Loucy (cell line): ENCODE measurements at regions not wholly inside any gene's neighbourhood (a gene's known extent, or its start where the extent isn't known, plus 50 kb on each side); places are given as distances from the start of the nearest gene placed in this dataset.

Source experiments
- H2AFZ ChIP-seq: fragments of 200-600 bp; sonication (generic); 2 replicates; pipeline ENCODE4 v1.6.0; 2016; ENCODE audit warnings: antibody characterized with exemption, mild to moderate bottlenecking, low read length, moderate library complexity
- H3F3A ChIP-seq: fragments of 200-600 bp; 2 replicates; pipeline ENCODE4 v1.6.0; 2016; ENCODE audit warnings: antibody characterized with exemption, low read depth, mild to moderate bottlenecking
- H3K27me3 ChIP-seq: fragments of 200-600 bp; sonication (generic); 2 replicates; pipeline ENCODE4 v1.6.1; 2014; ENCODE audit warnings: low read length, mild to moderate bottlenecking; ENCODE audit not compliant: insufficient read depth, poor library complexity, severe bottlenecking
- H3K36me3 ChIP-seq: fragments of 200-600 bp; sonication (generic); 2 replicates; pipeline ENCODE4 v1.6.1; 2016; ENCODE audit warnings: low read length; ENCODE audit not compliant: insufficient read depth
- H3K4me1 ChIP-seq: fragments of 200-600 bp; sonication (generic); 2 replicates; pipeline ENCODE4 v1.5.1; 2014; ENCODE audit warnings: low read length, mild to moderate bottlenecking; ENCODE audit not compliant: insufficient read depth, poor library complexity, severe bottlenecking
- H3K4me2 ChIP-seq: fragments of 200-600 bp; sonication (generic); 2 replicates; pipeline ENCODE4 v1.6.0; 2014; ENCODE audit warnings: antibody characterized with exemption, low read length, low read depth, mild to moderate bottlenecking; ENCODE audit not compliant: poor library complexity, severe bottlenecking
- H3K4me3 ChIP-seq: fragments of 200-600 bp; sonication (generic); 2 replicates; pipeline ENCODE4 v1.5.1; 2014; ENCODE audit warnings: low read length, mild to moderate bottlenecking, mixed read lengths; ENCODE audit not compliant: poor library complexity, severe bottlenecking
- H3K79me2 ChIP-seq: fragments of 200-600 bp; sonication (generic); 2 replicates; pipeline ENCODE4 v1.6.1; 2014; ENCODE audit warnings: low read length; ENCODE audit not compliant: insufficient read depth
- H3K9ac ChIP-seq: fragments of 200-600 bp; sonication (generic); 2 replicates; pipeline ENCODE4 v1.6.0; 2014; ENCODE audit warnings: mild to moderate bottlenecking, low read depth, low read length, moderate library complexity; ENCODE audit not compliant: poor library complexity, severe bottlenecking
- H3K9me2 ChIP-seq: fragments of 200-600 bp; sonication (generic); replicated peaks from 2 replicates; pipeline ENCODE4 v1.6.1; 2016; ENCODE audit warnings: low read depth, low read length, mixed read lengths
- H3K9me3 ChIP-seq: fragments of 200-600 bp; sonication (generic); 2 replicates; pipeline ENCODE4 v1.6.1; 2014; ENCODE audit warnings: mild to moderate bottlenecking, antibody characterized with exemption, low read length, low read depth; ENCODE audit not compliant: insufficient read depth
- H4K20me1 ChIP-seq: fragments of 200-600 bp; sonication (generic); 2 replicates; pipeline ENCODE4 v1.6.0; 2014; ENCODE audit warnings: antibody characterized with exemption, low read length, mild to moderate bottlenecking; ENCODE audit not compliant: insufficient read depth, poor library complexity, severe bottlenecking
- EZH2phosphoT487 ChIP-seq: fragments of 200-600 bp; IDR thresholded peaks from 2 replicates; pipeline ENCODE4 v1.6.1; 2018; ENCODE audit warnings: antibody characterized with exemption, mild to moderate bottlenecking, moderate library complexity, borderline replicate concordance
- TF ChIP-seq, protein P1 (sequence below): fragments of 200-600 bp; sonication (generic); conservative IDR thresholded peaks from 2 replicates; pipeline ENCODE4 v1.5.1; 2014; ENCODE audit warnings: mild to moderate bottlenecking, antibody characterized with exemption, low read length

DNA sequence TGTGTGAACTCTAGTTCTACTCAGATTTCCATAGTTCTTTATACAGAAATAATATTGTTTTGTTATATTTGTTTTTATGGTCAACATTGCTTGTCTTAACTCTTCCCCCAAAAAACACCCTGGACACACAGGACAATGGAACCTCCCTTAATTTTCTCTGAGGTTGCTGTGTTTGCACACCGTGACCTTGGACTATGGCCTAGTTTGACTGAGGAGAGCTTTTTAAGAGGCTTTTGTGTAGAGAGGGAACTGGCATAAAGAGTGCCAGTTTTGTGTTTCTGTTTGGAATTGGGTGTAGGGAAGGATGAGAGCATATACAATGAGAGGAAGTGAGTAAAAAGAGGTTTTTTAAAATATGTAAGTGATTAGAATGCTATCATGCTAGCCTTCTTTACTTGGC lies 101.1 kb upstream of the MEF2C start:
- no peaks in the 10 kb centered on the region for H3K36me3 ChIP-seq
- H3K4me3 ChIP-seq: no peak overlapping the region
- no peaks in the 10 kb centered on the region for H3K9me2 ChIP-seq
- no peak overlapping the region for H3K9ac ChIP-seq
- TF ChIP-seq, protein P1, sequence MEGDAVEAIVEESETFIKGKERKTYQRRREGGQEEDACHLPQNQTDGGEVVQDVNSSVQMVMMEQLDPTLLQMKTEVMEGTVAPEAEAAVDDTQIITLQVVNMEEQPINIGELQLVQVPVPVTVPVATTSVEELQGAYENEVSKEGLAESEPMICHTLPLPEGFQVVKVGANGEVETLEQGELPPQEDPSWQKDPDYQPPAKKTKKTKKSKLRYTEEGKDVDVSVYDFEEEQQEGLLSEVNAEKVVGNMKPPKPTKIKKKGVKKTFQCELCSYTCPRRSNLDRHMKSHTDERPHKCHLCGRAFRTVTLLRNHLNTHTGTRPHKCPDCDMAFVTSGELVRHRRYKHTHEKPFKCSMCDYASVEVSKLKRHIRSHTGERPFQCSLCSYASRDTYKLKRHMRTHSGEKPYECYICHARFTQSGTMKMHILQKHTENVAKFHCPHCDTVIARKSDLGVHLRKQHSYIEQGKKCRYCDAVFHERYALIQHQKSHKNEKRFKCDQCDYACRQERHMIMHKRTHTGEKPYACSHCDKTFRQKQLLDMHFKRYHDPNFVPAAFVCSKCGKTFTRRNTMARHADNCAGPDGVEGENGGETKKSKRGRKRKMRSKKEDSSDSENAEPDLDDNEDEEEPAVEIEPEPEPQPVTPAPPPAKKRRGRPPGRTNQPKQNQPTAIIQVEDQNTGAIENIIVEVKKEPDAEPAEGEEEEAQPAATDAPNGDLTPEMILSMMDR: no peak
- TF ChIP-seq EZH2phosphoT487: no peak
- no peaks in the 10 kb centered on the region for H4K20me1 ChIP-seq
- H3F3A ChIP-seq: no peaks in the 10 kb centered on the region
- H3K27me3 ChIP-seq: no peaks in the 10 kb centered on the region
- H2AFZ ChIP-seq: no peak overlapping the region
- no peaks in the 10 kb centered on the region for H3K9me3 ChIP-seq
- H3K79me2 ChIP-seq: no peaks in the 10 kb centered on the region
- no peak overlapping the region for H3K4me2 ChIP-seq
- no peaks in the 10 kb centered on the region for H3K4me1 ChIP-seq

DNA sequence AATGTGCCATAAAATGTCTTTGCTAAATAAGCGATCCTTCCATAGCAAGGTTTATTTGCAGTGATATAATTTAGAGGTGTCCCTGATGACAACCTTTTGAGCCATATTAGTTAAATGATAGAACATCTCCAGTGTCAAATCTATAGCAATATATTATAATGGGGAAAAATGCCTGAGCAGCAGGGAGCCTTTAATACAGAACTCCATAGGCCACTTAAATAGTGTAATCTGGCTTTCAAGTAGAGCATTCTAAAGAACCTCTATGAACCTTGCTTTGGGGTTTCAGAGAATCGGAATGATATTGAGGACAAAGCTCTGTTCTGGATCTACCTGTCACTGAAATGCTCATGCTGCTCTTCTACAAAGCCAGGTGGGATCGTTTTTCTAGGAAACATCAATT lies 96.7 kb upstream of the MEF2C start:
- Histone ChIP-seq H3K9me3 (no peaks in the 10 kb centered on the region), H3K4me2 (no peak overlapping the region)
- TF ChIP-seq, protein P1: no peak
- TF ChIP-seq EZH2phosphoT487: no peak

DNA sequence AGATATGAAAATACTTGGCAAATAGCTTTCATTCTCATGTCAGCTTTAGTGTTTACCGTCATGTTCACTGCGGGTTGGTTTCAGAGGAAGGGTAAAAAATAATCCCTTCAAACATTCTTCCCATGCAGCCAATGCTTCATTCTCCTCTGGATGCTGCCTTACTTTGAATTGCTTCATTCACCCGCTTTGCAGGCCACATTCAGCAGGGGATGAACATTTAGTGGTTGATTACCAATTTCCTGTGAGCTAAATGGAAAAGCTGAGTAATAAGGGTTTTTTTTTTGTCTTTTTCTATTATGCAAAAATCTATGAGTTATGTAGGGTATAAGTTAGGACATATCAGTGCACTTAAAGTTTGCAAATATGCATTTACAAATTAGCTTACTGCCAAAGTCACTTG lies 96.3 kb upstream of the MEF2C start:
- Histone ChIP-seq H3K9me3 (no peaks in the 10 kb centered on the region), H3K9ac (no peak overlapping the region), H4K20me1 (no peaks in the 10 kb centered on the region), H3K9me2 (no peaks in the 10 kb centered on the region), H3F3A (no peaks in the 10 kb centered on the region), H3K4me2 (no peak overlapping the region), H3K36me3 (no peaks in the 10 kb centered on the region), H3K79me2 (no peaks in the 10 kb centered on the region), H3K4me3 (no peak overlapping the region), H3K27me3 (no peaks in the 10 kb centered on the region), H3K4me1 (no peaks in the 10 kb centered on the region), H2AFZ (no peak overlapping the region)
- TF ChIP-seq, protein P1: no peak
- TF ChIP-seq EZH2phosphoT487: no peak

More for the DNA sequence above, 96.7 kb upstream of the MEF2C start:
- no peaks in the 10 kb centered on the region for H3K9me2 ChIP-seq
- no peak overlapping the region for H2AFZ ChIP-seq
- no peaks in the 10 kb centered on the region for H4K20me1 ChIP-seq
- no peaks in the 10 kb centered on the region for H3K79me2 ChIP-seq
- no peak overlapping the region for H3K9ac ChIP-seq
- no peak overlapping the region for H3K4me3 ChIP-seq
- H3K4me1 ChIP-seq: no peaks in the 10 kb centered on the region
- no peaks in the 10 kb centered on the region for H3K27me3 ChIP-seq
- H3K36me3 ChIP-seq: no peaks in the 10 kb centered on the region
- H3F3A ChIP-seq: no peaks in the 10 kb centered on the region
